BE2C (cell line): ENCODE measurements at regions not wholly inside any gene's neighbourhood (a gene's known extent, or its start where the extent isn't known, plus 50 kb on each side); places are given as distances from the start of the nearest gene placed in this dataset.

Source experiments
- DNase-seq: peaks from one replicate; pipeline ENCODE4 v3.0.0-alpha.2; 2020
- H3K27me3 ChIP-seq: fragments of 250-450 bp; sonication (Bioruptor Pico); 2 replicates; pipeline ENCODE4 v1.5.1; 2020; ENCODE audit warnings: mild to moderate bottlenecking
- H3K36me3 ChIP-seq: fragments of 250-450 bp; sonication (Bioruptor Pico); 2 replicates; pipeline ENCODE4 v1.5.1; 2020; ENCODE audit warnings: mild to moderate bottlenecking
- H3K4me1 ChIP-seq: fragments of 250-450 bp; sonication (Bioruptor Pico); 2 replicates; pipeline ENCODE4 v1.5.1; 2020
- H3K4me3 ChIP-seq: 2 replicates; pipeline ENCODE4 v1.5.1; 2011; ENCODE audit warnings: low read depth, low read length
- H3K9me3 ChIP-seq: fragments of 250-450 bp; sonication (Bioruptor Pico); 2 replicates; pipeline ENCODE4 v1.5.1; 2020
- CTCF ChIP-seq: IDR thresholded peaks from 2 replicates; pipeline ENCODE4 v1.5.1; 2012; ENCODE audit warnings: mild to moderate bottlenecking, low read depth, low read length

DNA sequence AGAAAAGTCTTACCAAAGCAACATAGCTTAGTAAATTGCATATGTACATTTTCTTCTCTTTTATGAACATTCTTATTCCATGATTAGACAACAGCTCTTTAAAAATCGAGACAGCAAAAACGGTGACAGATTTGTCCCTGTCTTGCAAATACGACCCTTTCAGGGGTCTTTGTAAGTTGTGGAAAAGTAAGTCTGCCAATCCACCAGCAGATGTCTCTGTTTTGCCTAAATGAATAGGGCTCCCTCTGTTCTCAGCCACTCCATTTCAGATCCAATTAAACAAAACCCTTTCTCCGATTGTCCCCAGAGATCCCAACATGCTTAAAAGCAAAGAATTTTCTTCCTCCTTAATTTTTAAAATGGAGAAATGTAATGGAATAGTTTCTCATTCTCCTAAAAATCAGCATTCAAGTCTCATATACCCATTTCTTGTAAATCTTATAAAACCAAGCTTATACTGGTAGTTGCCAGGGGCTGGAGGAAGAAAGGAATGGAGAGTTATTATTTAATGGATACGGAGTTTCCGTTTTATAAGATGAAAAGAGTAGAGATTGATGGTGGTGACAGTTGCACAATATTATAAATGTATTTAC is 61.0 kb upstream of the NFE2L3 start:
- TF ChIP-seq CTCF, result peak; percentile 82
- H3K36me3 ChIP-seq, result no peaks in the 10 kb centered on the region
- no peak overlapping the region for H3K4me3 ChIP-seq
- H3K9me3 ChIP-seq, result no peaks in the 10 kb centered on the region
- peaks cover 39% of the 10 kb centered on the region for H3K27me3 ChIP-seq
- no peaks in the 10 kb centered on the region for H3K4me1 ChIP-seq
- no peak for DNase-seq

GRCh38 chr7:26091933-26092332 is 60.1 kb upstream of the NFE2L3 start:
- H3K4me1 ChIP-seq, result no peaks in the 10 kb centered on the region
- DNase-seq, result no peak
- H3K4me3 ChIP-seq, result no peak overlapping the region
- no peaks in the 10 kb centered on the region for H3K36me3 ChIP-seq
- no peaks in the 10 kb centered on the region for H3K9me3 ChIP-seq
- peaks cover 47% of the 10 kb centered on the region for H3K27me3 ChIP-seq
- peak; percentile 29; the same call in 1 of the 2 replicates for TF ChIP-seq CTCF

- H3K4me3 ChIP-seq, result no peak overlapping the region
- no peaks in the 10 kb centered on the region for H3K4me1 ChIP-seq
- DNase-seq, result no peak
- H3K36me3 ChIP-seq, result no peaks in the 10 kb centered on the region
- H3K9me3 ChIP-seq, result no peaks in the 10 kb centered on the region
- H3K27me3 ChIP-seq, result peaks cover 48% of the 10 kb centered on the region
- TF ChIP-seq CTCF, result no peak
Measured at GRCh38 chr7:26093023-26093422, 59.0 kb upstream of the NFE2L3 start.

DNA sequence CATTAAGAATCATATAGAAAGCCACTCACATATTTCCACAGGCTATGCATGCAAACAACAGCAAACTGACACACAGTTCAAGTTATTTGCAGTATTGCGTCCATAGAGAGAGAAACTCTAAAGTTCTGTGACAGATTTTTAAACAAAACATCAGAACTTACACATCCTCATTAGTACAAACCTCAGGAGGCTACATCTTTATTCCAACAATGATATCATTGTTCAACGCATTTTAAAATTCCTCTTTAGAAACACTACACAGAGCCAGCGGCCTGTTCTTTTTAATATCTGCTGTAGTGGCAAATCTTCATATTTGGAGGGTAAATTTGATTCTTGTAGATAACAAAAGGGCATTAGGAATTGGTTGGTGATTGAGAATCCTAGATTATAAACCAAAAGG is 55.9 kb upstream of the NFE2L3 start:
- H3K4me3 ChIP-seq, result no peak overlapping the region
- no peaks in the 10 kb centered on the region for H3K9me3 ChIP-seq
- H3K4me1 ChIP-seq, result no peaks in the 10 kb centered on the region
- no peak for TF ChIP-seq CTCF
- H3K36me3 ChIP-seq, result no peaks in the 10 kb centered on the region
- DNase-seq, result no peak
- H3K27me3 ChIP-seq, result peaks cover 57% of the 10 kb centered on the region

GRCh38 chr7:26097837-26098668 is 53.9 kb upstream of the NFE2L3 start:
- no peaks in the 10 kb centered on the region for H3K4me1 ChIP-seq
- peaks cover 52% of the 10 kb centered on the region for H3K27me3 ChIP-seq
- DNase-seq, result no peak
- no peak for TF ChIP-seq CTCF
- no peak overlapping the region for H3K4me3 ChIP-seq
- no peaks in the 10 kb centered on the region for H3K36me3 ChIP-seq
- no peaks in the 10 kb centered on the region for H3K9me3 ChIP-seq

DNA sequence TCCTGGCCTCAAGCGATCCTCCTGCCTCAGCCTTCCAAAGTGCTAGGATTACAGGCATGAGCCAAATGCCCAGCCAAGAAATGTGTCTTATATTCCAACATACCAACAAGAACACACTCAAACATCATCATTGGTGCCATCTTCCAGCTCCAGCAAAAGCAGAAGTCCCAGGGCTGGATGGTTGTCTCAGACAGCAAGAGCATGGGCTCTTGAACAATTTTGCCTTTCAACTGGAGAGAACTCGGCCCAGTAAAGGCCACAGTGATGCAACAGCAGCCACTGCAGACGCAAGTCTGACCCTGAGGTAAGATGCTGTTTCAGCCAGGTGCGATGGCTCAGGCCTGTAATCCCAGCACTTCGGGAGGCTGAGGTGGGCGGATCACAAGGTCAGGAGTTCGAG is 52.8 kb upstream of the NFE2L3 start:
- H3K27me3 ChIP-seq, result peaks cover 56% of the 10 kb centered on the region
- H3K9me3 ChIP-seq, result no peaks in the 10 kb centered on the region
- H3K36me3 ChIP-seq, result no peaks in the 10 kb centered on the region
- TF ChIP-seq CTCF, result no peak
- DNase-seq, result no peak
- no peak overlapping the region for H3K4me3 ChIP-seq
- no peaks in the 10 kb centered on the region for H3K4me1 ChIP-seq
